ENCODE measurements at regions not wholly inside any gene's neighbourhood (a gene's known extent, or its start where the extent isn't known, plus 50 kb on each side); places are given as distances from the start of the nearest gene placed in this dataset.

DNA sequence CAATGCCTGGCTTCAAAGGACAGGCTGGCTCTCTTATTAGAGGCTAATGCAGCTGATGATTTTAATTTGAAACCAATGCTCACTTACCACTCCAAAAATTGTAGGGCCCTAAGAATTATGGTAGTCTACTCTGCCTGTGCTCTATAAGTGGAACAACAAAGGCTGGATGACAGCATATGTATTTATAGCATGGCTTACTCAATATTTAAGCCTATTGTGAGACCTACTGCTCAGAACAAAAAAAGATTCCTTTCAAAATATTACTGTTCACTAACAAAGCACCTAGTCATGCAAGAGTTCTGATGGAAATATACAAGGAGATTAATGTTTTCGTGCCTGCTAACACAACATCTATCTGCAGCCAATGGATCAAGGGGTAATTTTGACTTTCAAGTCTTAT, 73.8 kb upstream of the DUSP10 start:
- ATAC-seq (no peak), DNase-seq (ENCODE audit: low spot score) (no peak)
- Mint-ChIP-seq H3K9me3 (peaks cover 6% of the 10 kb centered on the region), H3K4me1 (peaks cover 16% of the 10 kb centered on the region), H3K36me3 (no peaks in the 10 kb centered on the region), H3K27me3 (ENCODE audit: low read depth) (no peaks in the 10 kb centered on the region), H3K4me3 (no peak overlapping the region), H3K27ac (no peak overlapping the region)
- TF ChIP-seq, protein P1, sequence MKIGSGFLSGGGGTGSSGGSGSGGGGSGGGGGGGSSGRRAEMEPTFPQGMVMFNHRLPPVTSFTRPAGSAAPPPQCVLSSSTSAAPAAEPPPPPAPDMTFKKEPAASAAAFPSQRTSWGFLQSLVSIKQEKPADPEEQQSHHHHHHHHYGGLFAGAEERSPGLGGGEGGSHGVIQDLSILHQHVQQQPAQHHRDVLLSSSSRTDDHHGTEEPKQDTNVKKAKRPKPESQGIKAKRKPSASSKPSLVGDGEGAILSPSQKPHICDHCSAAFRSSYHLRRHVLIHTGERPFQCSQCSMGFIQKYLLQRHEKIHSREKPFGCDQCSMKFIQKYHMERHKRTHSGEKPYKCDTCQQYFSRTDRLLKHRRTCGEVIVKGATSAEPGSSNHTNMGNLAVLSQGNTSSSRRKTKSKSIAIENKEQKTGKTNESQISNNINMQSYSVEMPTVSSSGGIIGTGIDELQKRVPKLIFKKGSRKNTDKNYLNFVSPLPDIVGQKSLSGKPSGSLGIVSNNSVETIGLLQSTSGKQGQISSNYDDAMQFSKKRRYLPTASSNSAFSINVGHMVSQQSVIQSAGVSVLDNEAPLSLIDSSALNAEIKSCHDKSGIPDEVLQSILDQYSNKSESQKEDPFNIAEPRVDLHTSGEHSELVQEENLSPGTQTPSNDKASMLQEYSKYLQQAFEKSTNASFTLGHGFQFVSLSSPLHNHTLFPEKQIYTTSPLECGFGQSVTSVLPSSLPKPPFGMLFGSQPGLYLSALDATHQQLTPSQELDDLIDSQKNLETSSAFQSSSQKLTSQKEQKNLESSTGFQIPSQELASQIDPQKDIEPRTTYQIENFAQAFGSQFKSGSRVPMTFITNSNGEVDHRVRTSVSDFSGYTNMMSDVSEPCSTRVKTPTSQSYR (CRISPR knock-in tag; IDR thresholded peaks at IDR 0.05) = no peak
- TF ChIP-seq, protein P2, sequence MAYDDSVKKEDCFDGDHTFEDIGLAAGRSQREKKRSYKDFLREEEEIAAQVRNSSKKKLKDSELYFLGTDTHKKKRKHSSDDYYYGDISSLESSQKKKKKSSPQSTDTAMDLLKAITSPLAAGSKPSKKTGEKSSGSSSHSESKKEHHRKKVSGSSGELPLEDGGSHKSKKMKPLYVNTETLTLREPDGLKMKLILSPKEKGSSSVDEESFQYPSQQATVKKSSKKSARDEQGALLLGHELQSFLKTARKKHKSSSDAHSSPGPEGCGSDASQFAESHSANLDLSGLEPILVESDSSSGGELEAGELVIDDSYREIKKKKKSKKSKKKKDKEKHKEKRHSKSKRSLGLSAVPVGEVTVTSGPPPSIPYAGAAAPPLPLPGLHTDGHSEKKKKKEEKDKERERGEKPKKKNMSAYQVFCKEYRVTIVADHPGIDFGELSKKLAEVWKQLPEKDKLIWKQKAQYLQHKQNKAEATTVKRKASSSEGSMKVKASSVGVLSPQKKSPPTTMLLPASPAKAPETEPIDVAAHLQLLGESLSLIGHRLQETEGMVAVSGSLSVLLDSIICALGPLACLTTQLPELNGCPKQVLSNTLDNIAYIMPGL (CRISPR knock-in tag; IDR thresholded peaks at IDR 0.05) = no peak
- TF ChIP-seq NR2C2 (CRISPR knock-in tag; IDR thresholded peaks at IDR 0.05) (no peak), NFE2L1 (CRISPR knock-in tag; IDR thresholded peaks at IDR 0.05) (no peak), SMAD3 (CRISPR knock-in tag; IDR thresholded peaks at IDR 0.05; ENCODE audit: borderline replicate concordance) (no peak), ZNF232 (CRISPR knock-in tag; IDR thresholded peaks at IDR 0.05) (no peak), SP1 (CRISPR knock-in tag; conservative IDR thresholded peaks at IDR 0.05) (no peak), NR1H2 (CRISPR knock-in tag; IDR thresholded peaks at IDR 0.05) (no peak), SOX15 (CRISPR knock-in tag; IDR thresholded peaks at IDR 0.05) (no peak), ZNF396 (CRISPR knock-in tag; IDR thresholded peaks at IDR 0.05; ENCODE audit: borderline replicate concordance) (no peak)
- TF ChIP-seq, protein P3, sequence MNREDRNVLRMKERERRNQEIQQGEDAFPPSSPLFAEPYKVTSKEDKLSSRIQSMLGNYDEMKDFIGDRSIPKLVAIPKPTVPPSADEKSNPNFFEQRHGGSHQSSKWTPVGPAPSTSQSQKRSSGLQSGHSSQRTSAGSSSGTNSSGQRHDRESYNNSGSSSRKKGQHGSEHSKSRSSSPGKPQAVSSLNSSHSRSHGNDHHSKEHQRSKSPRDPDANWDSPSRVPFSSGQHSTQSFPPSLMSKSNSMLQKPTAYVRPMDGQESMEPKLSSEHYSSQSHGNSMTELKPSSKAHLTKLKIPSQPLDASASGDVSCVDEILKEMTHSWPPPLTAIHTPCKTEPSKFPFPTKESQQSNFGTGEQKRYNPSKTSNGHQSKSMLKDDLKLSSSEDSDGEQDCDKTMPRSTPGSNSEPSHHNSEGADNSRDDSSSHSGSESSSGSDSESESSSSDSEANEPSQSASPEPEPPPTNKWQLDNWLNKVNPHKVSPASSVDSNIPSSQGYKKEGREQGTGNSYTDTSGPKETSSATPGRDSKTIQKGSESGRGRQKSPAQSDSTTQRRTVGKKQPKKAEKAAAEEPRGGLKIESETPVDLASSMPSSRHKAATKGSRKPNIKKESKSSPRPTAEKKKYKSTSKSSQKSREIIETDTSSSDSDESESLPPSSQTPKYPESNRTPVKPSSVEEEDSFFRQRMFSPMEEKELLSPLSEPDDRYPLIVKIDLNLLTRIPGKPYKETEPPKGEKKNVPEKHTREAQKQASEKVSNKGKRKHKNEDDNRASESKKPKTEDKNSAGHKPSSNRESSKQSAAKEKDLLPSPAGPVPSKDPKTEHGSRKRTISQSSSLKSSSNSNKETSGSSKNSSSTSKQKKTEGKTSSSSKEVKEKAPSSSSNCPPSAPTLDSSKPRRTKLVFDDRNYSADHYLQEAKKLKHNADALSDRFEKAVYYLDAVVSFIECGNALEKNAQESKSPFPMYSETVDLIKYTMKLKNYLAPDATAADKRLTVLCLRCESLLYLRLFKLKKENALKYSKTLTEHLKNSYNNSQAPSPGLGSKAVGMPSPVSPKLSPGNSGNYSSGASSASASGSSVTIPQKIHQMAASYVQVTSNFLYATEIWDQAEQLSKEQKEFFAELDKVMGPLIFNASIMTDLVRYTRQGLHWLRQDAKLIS (CRISPR knock-in tag; IDR thresholded peaks at IDR 0.05; ENCODE audit: borderline replicate concordance) = no peak
- TF ChIP-seq, protein P4, sequence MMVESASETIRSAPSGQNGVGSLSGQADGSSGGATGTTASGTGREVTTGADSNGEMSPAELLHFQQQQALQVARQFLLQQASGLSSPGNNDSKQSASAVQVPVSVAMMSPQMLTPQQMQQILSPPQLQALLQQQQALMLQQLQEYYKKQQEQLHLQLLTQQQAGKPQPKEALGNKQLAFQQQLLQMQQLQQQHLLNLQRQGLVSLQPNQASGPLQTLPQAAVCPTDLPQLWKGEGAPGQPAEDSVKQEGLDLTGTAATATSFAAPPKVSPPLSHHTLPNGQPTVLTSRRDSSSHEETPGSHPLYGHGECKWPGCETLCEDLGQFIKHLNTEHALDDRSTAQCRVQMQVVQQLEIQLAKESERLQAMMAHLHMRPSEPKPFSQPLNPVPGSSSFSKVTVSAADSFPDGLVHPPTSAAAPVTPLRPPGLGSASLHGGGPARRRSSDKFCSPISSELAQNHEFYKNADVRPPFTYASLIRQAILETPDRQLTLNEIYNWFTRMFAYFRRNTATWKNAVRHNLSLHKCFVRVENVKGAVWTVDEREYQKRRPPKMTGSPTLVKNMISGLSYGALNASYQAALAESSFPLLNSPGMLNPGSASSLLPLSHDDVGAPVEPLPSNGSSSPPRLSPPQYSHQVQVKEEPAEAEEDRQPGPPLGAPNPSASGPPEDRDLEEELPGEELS (CRISPR knock-in tag; IDR thresholded peaks at IDR 0.05) = no peak
- TF ChIP-seq, protein P5, sequence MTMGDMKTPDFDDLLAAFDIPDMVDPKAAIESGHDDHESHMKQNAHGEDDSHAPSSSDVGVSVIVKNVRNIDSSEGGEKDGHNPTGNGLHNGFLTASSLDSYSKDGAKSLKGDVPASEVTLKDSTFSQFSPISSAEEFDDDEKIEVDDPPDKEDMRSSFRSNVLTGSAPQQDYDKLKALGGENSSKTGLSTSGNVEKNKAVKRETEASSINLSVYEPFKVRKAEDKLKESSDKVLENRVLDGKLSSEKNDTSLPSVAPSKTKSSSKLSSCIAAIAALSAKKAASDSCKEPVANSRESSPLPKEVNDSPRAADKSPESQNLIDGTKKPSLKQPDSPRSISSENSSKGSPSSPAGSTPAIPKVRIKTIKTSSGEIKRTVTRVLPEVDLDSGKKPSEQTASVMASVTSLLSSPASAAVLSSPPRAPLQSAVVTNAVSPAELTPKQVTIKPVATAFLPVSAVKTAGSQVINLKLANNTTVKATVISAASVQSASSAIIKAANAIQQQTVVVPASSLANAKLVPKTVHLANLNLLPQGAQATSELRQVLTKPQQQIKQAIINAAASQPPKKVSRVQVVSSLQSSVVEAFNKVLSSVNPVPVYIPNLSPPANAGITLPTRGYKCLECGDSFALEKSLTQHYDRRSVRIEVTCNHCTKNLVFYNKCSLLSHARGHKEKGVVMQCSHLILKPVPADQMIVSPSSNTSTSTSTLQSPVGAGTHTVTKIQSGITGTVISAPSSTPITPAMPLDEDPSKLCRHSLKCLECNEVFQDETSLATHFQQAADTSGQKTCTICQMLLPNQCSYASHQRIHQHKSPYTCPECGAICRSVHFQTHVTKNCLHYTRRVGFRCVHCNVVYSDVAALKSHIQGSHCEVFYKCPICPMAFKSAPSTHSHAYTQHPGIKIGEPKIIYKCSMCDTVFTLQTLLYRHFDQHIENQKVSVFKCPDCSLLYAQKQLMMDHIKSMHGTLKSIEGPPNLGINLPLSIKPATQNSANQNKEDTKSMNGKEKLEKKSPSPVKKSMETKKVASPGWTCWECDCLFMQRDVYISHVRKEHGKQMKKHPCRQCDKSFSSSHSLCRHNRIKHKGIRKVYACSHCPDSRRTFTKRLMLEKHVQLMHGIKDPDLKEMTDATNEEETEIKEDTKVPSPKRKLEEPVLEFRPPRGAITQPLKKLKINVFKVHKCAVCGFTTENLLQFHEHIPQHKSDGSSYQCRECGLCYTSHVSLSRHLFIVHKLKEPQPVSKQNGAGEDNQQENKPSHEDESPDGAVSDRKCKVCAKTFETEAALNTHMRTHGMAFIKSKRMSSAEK (CRISPR knock-in tag; IDR thresholded peaks at IDR 0.05; ENCODE audit: borderline replicate concordance) = no peak
- TF ChIP-seq, protein P6, sequence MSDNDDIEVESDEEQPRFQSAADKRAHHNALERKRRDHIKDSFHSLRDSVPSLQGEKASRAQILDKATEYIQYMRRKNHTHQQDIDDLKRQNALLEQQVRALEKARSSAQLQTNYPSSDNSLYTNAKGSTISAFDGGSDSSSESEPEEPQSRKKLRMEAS (CRISPR knock-in tag; IDR thresholded peaks at IDR 0.05) = no peak
- ChIA-PET CTCF (no interaction called here), POLR2A (interaction anchor here (0.7 kb wide), 1 partner anchor 74 kb away, joined by 3 read pairs; the partner anchor contains the start of gene DUSP10)

All from WTC11 (cell line).